CD4-positive, alpha-beta T cell (primary cell): ENCODE measurements at regions not wholly inside any gene's neighbourhood (a gene's known extent, or its start where the extent isn't known, plus 50 kb on each side); places are given as distances from the start of the nearest gene placed in this dataset.

Source experiments
- ATAC-seq: fragments of 200-7000 bp; cut with Tn5 transposase; one replicate; pipeline ENCODE4 v1.10.0; 2022; ENCODE audit warnings: mild to moderate bottlenecking; ENCODE audit not compliant: poor library complexity
- CTCF ChIA-PET: fragments of 350-600 bp; sonication (Branson Sonifier 250); formaldehyde crosslinking; loops from one replicate; lab custom pipeline; 2021; ENCODE audit warnings: antibody characterized with exemption, inconsistent platforms; lab: Charles Lee
- POLR2A ChIA-PET: fragments of 350-600 bp; sonication (Branson Sonifier 250); formaldehyde crosslinking; loops from one replicate; lab custom pipeline; 2021; ENCODE audit warnings: antibody characterized with exemption, inconsistent platforms; lab: Charles Lee
- DNase-seq, 14 experiments: peaks; one replicate each; pipeline ENCODE4 v3.0.0-alpha.2; 2013 to 2020; ENCODE audit warnings: mixed read lengths in 2 of 14
- H3K27ac ChIP-seq, 2 donors: one replicate each; pipeline versions ENCODE4 v1.5.1 to v1.7.0; 2013; ENCODE audit warnings: low read length in 2 of 2, low read depth in 1 of 2, mild to moderate bottlenecking in 1 of 2
- H3K27me3 ChIP-seq, 2 experiments: 1 replicate in 1 of 2; 2 replicates in 1 of 2; pipeline versions ENCODE4 v1.6.1 to v1.7.0; 2013; ENCODE audit warnings: low read length in 2 of 2, control low read depth in 1 of 2, mild to moderate bottlenecking in 1 of 2, moderate library complexity in 1 of 2; ENCODE audit not compliant: insufficient read depth in 2 of 2, control insufficient read depth in 1 of 2
- H3K36me3 ChIP-seq: one replicate; pipeline ENCODE4 v1.6.1; 2013; ENCODE audit warnings: low read length, control low read depth; ENCODE audit not compliant: insufficient read depth
- H3K4me1 ChIP-seq: one replicate; pipeline ENCODE4 v1.6.1; 2013; ENCODE audit warnings: low read length, control low read depth; ENCODE audit not compliant: insufficient read depth
- H3K4me3 ChIP-seq: one replicate; pipeline ENCODE4 v1.5.1; 2013; ENCODE audit warnings: mild to moderate bottlenecking, low read length, moderate library complexity
- H3K9me3 ChIP-seq, 2 experiments: 1 replicate in 1 of 2; 2 replicates in 1 of 2; pipeline versions ENCODE4 v1.6.1 to v1.7.0; 2013; ENCODE audit warnings: low read length in 2 of 2, mild to moderate bottlenecking in 2 of 2, control low read depth in 1 of 2, moderate library complexity in 1 of 2; ENCODE audit not compliant: control insufficient read depth in 1 of 2, insufficient read depth in 1 of 2
- H3K27ac Mint-ChIP-seq: one replicate; pipeline ENCODE4 v1.8.0; 2020; ENCODE audit warnings: mixed read lengths
- H3K27me3 Mint-ChIP-seq: one replicate; pipeline ENCODE4 v1.8.0; 2021; ENCODE audit warnings: mixed read lengths
- H3K36me3 Mint-ChIP-seq: one replicate; pipeline ENCODE4 v1.8.0; 2021; ENCODE audit warnings: low read depth, mixed read lengths
- H3K4me1 Mint-ChIP-seq: one replicate; pipeline ENCODE4 v1.8.0; 2021; ENCODE audit warnings: low read depth, mixed read lengths
- H3K4me3 Mint-ChIP-seq: one replicate; pipeline ENCODE4 v1.8.0; 2020; ENCODE audit warnings: mild to moderate bottlenecking, mixed read lengths
- H3K9me3 Mint-ChIP-seq: one replicate; pipeline ENCODE4 v1.8.0; 2020; ENCODE audit warnings: mixed read lengths
- intact Hi-C, 2 experiments: fragments of 100-400 bp; cut with DNase I in 1 of 2; cut with micrococcal nuclease in 1 of 2; formaldehyde crosslinking; loops; one replicate each; pipeline versions ENCODE4 v1.15.1 to v1.9.0; 2023 to 2025; cut with DNase I, micrococcal nuclease
- TF ChIP-seq, protein P1 (sequence below): fragments of 200-600 bp; IDR thresholded peaks from one replicate; pipeline ENCODE4 v1.8.0; 2022; ENCODE audit warnings: antibody characterized with exemption, mild to moderate bottlenecking

DNA sequence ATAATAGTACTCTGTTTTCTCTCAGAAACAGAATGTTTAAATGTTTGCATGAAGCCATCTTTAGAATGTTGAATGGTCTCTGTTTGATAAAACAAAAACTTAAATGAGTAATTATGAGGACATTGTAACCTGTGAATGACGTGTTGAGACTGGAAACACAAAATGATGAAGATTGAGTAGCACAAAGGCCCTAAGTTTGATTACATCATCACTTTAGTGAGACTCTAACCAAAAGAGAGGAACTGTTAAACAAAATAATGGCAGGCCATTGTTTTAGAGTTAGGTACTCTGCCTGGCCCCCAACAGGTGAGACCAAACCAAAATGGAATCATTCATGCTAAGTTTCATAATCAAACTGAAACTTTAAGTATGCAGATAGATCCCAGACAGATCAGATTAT lies 1561.7 kb upstream of the SLC39A10 start:
- no peaks in the 10 kb centered on the region for H3K4me1 Mint-ChIP-seq
- no peak overlapping the region for H3K27ac ChIP-seq
- no peak overlapping the region for H3K27ac Mint-ChIP-seq
- no peaks in the 10 kb centered on the region for H3K36me3 Mint-ChIP-seq
- no peak for DNase-seq
- ATAC-seq: no peak
- ChIA-PET POLR2A (no interaction called here), CTCF (no interaction called here)
- no peaks in the 10 kb centered on the region for H3K27me3 Mint-ChIP-seq
- no peaks in the 10 kb centered on the region for H3K36me3 ChIP-seq
- TF ChIP-seq, protein P1, sequence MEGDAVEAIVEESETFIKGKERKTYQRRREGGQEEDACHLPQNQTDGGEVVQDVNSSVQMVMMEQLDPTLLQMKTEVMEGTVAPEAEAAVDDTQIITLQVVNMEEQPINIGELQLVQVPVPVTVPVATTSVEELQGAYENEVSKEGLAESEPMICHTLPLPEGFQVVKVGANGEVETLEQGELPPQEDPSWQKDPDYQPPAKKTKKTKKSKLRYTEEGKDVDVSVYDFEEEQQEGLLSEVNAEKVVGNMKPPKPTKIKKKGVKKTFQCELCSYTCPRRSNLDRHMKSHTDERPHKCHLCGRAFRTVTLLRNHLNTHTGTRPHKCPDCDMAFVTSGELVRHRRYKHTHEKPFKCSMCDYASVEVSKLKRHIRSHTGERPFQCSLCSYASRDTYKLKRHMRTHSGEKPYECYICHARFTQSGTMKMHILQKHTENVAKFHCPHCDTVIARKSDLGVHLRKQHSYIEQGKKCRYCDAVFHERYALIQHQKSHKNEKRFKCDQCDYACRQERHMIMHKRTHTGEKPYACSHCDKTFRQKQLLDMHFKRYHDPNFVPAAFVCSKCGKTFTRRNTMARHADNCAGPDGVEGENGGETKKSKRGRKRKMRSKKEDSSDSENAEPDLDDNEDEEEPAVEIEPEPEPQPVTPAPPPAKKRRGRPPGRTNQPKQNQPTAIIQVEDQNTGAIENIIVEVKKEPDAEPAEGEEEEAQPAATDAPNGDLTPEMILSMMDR: no peak
- intact Hi-C loops: no loop called here
- no peak overlapping the region for H3K4me3 Mint-ChIP-seq
- H3K9me3 Mint-ChIP-seq: peaks cover 5% of the 10 kb centered on the region
- peaks cover 0 to 5% of the 10 kb centered on the region in 2 experiments for H3K9me3 ChIP-seq
- no peaks in the 10 kb centered on the region for H3K27me3 ChIP-seq
- H3K4me1 ChIP-seq: no peaks in the 10 kb centered on the region
- H3K4me3 ChIP-seq: no peak overlapping the region

DNA sequence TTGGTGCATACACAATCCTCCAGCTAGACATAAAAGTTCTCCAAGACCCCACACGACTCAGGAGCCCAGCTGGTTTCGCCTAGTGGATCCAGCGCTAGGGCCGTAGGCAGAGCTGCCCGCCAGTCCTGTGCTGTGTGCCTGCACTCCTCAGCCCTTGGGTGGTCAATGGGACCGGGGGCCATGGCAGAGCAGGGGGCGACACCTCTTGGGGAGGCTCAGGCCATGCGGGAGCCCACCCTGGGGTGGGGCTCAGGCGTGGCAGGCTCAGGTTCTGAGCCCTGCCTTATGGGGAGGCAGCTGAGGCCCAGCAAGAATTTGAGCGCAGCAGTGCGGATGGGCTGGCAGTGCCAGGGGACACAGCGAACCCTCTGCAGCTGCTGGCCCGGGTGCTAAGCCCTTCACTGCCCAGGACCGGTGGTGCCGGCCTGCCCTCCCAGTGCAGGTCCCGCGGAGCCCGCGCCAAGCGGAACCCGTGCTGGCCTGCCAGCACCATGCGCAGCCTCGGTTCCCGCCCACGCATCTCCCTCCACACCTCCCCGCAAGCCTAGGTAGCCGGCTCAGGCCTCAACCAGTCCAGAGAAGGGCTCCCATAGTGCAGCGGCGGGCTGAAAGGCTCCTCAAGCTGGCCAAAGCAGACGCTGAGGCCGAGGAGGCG lies 1566.6 kb upstream of the SLC39A10 start:
- no peaks in the 10 kb centered on the region for H3K27me3 Mint-ChIP-seq
- peaks cover 0 to 9% of the 10 kb centered on the region in 2 experiments for H3K9me3 ChIP-seq
- no peaks in the 10 kb centered on the region for H3K36me3 ChIP-seq
- DNase-seq (no peak), ATAC-seq (no peak)
- POLR2A ChIA-PET: no interaction called here
- H3K4me1 ChIP-seq: no peaks in the 10 kb centered on the region
- TF ChIP-seq, protein P1: no peak
- CTCF ChIA-PET: no interaction called here
- no peak overlapping the region for H3K27ac Mint-ChIP-seq
- no peaks in the 10 kb centered on the region for H3K36me3 Mint-ChIP-seq
- intact Hi-C loops: no loop called here
- peaks cover 5% of the 10 kb centered on the region for H3K9me3 Mint-ChIP-seq
- no peak overlapping the region for H3K4me3 Mint-ChIP-seq
- no peak overlapping the region for H3K4me3 ChIP-seq
- no peaks in the 10 kb centered on the region for H3K4me1 Mint-ChIP-seq
- no peaks in the 10 kb centered on the region for H3K27me3 ChIP-seq
- no peak overlapping the region for H3K27ac ChIP-seq

DNA sequence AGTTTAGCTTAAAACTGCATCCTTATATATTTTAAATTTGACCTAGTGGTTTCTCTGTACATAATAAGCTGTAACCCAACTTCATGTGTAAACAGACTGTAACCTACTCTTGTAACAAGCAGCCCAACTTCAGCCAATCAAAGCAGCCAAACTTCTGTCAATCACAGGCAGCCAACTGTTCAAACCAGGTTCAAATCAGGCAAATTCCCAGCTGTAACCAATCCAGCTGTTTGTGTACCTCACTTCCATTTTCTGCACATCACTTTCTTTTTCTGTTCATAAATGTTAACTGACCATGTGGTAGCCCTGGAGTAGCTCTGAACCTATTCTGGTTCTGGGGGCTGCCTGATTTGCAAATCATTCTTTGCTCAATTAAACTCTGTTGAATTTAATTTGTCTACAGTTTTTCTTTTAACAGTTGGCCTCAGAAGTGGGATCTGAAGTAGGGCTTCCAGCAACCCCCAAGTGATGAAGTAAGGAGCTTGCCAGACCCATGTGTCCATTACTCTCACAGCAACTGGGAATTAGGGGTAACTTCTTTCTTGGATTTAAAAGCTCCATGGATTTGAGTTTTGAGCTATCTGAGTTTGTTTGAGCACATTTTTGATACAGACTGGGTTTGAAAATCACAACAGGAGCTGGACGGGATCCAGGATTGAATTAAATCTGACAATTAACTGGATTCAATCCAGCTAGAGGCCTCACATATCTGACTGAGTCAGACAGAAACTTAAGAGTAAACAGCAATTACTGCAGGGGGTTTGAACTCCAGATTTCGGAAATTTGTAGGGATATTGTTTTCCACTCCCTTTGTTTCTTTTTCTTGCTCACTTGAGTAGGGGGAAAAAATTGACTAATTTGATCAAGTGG lies 1569.7 kb upstream of the SLC39A10 start:
- TF ChIP-seq, protein P1: no peak
- Histone ChIP-seq H3K4me3 (no peak overlapping the region), H3K27me3 (no peaks in the 10 kb centered on the region), H3K27ac (no peak overlapping the region), H3K9me3 (peaks cover 0 to 9% of the 10 kb centered on the region in 2 experiments), H3K4me1 (no peaks in the 10 kb centered on the region), H3K36me3 (no peaks in the 10 kb centered on the region)
- ATAC-seq (no peak), DNase-seq (no peak)
- Mint-ChIP-seq H3K4me3 (no peak overlapping the region), H3K4me1 (no peaks in the 10 kb centered on the region), H3K9me3 (no peaks in the 10 kb centered on the region), H3K27ac (no peak overlapping the region), H3K36me3 (no peaks in the 10 kb centered on the region), H3K27me3 (no peaks in the 10 kb centered on the region)
- intact Hi-C loops: no loop called here
- ChIA-PET POLR2A (interaction anchor here (0.6 kb wide), 1 partner anchor 13 kb away, joined by 3 read pairs; no protein-coding TSS in a partner anchor), CTCF (no interaction called here)
